CD4-positive, alpha-beta T cell (primary cell): ENCODE measurements at regions not wholly inside any gene's neighbourhood (a gene's known extent, or its start where the extent isn't known, plus 50 kb on each side); places are given as distances from the start of the nearest gene placed in this dataset.

ENCODE experiments used
- ATAC-seq: fragments of 200-7000 bp; cut with Tn5 transposase; one replicate; pipeline ENCODE4 v1.10.0; 2022; ENCODE audit warnings: mild to moderate bottlenecking; ENCODE audit not compliant: poor library complexity
- CTCF ChIA-PET: fragments of 350-600 bp; sonication (Branson Sonifier 250); formaldehyde crosslinking; loops from one replicate; lab custom pipeline; 2021; ENCODE audit warnings: antibody characterized with exemption, inconsistent platforms; lab: Charles Lee
- POLR2A ChIA-PET: fragments of 350-600 bp; sonication (Branson Sonifier 250); formaldehyde crosslinking; loops from one replicate; lab custom pipeline; 2021; ENCODE audit warnings: antibody characterized with exemption, inconsistent platforms; lab: Charles Lee
- DNase-seq, 14 experiments: peaks; one replicate each; pipeline ENCODE4 v3.0.0-alpha.2; 2013 to 2020; ENCODE audit warnings: mixed read lengths in 2 of 14
- H3K27ac ChIP-seq, 2 donors: one replicate each; pipeline versions ENCODE4 v1.5.1 to v1.7.0; 2013; ENCODE audit warnings: low read length in 2 of 2, low read depth in 1 of 2, mild to moderate bottlenecking in 1 of 2
- H3K27me3 ChIP-seq, 2 experiments: 1 replicate in 1 of 2; 2 replicates in 1 of 2; pipeline versions ENCODE4 v1.6.1 to v1.7.0; 2013; ENCODE audit warnings: low read length in 2 of 2, control low read depth in 1 of 2, mild to moderate bottlenecking in 1 of 2, moderate library complexity in 1 of 2; ENCODE audit not compliant: insufficient read depth in 2 of 2, control insufficient read depth in 1 of 2
- H3K36me3 ChIP-seq: one replicate; pipeline ENCODE4 v1.6.1; 2013; ENCODE audit warnings: low read length, control low read depth; ENCODE audit not compliant: insufficient read depth
- H3K4me1 ChIP-seq: one replicate; pipeline ENCODE4 v1.6.1; 2013; ENCODE audit warnings: low read length, control low read depth; ENCODE audit not compliant: insufficient read depth
- H3K4me3 ChIP-seq: one replicate; pipeline ENCODE4 v1.5.1; 2013; ENCODE audit warnings: mild to moderate bottlenecking, low read length, moderate library complexity
- H3K9me3 ChIP-seq, 2 experiments: 1 replicate in 1 of 2; 2 replicates in 1 of 2; pipeline versions ENCODE4 v1.6.1 to v1.7.0; 2013; ENCODE audit warnings: low read length in 2 of 2, mild to moderate bottlenecking in 2 of 2, control low read depth in 1 of 2, moderate library complexity in 1 of 2; ENCODE audit not compliant: control insufficient read depth in 1 of 2, insufficient read depth in 1 of 2
- H3K27ac Mint-ChIP-seq: one replicate; pipeline ENCODE4 v1.8.0; 2020; ENCODE audit warnings: mixed read lengths
- H3K27me3 Mint-ChIP-seq: one replicate; pipeline ENCODE4 v1.8.0; 2021; ENCODE audit warnings: mixed read lengths
- H3K36me3 Mint-ChIP-seq: one replicate; pipeline ENCODE4 v1.8.0; 2021; ENCODE audit warnings: low read depth, mixed read lengths
- H3K4me1 Mint-ChIP-seq: one replicate; pipeline ENCODE4 v1.8.0; 2021; ENCODE audit warnings: low read depth, mixed read lengths
- H3K4me3 Mint-ChIP-seq: one replicate; pipeline ENCODE4 v1.8.0; 2020; ENCODE audit warnings: mild to moderate bottlenecking, mixed read lengths
- H3K9me3 Mint-ChIP-seq: one replicate; pipeline ENCODE4 v1.8.0; 2020; ENCODE audit warnings: mixed read lengths
- CTCF ChIP-seq: fragments of 200-600 bp; IDR thresholded peaks from one replicate; pipeline ENCODE4 v1.8.0; 2022; ENCODE audit warnings: antibody characterized with exemption, mild to moderate bottlenecking
- intact Hi-C, 2 experiments: fragments of 100-400 bp; cut with DNase I in 1 of 2; cut with micrococcal nuclease in 1 of 2; formaldehyde crosslinking; loops; one replicate each; pipeline versions ENCODE4 v1.15.1 to v1.9.0; 2023 to 2025; cut with DNase I, micrococcal nuclease

GRCh38 chr2:143890798-143891197 is 629.1 kb downstream of the ZEB2 start:
- intact Hi-C loops = no loop called here
- CTCF ChIA-PET = no interaction called here

GRCh38 chr2:143889216-143889615 is 630.7 kb downstream of the ZEB2 start:
- intact Hi-C loops = no loop called here
- Histone ChIP-seq H3K27me3 (no peaks in the 10 kb centered on the region), H3K4me1 (no peaks in the 10 kb centered on the region), H3K9me3 (no peaks in the 10 kb centered on the region), H3K27ac (no peak overlapping the region), H3K36me3 (no peaks in the 10 kb centered on the region), H3K4me3 (no peak overlapping the region)
- CTCF ChIA-PET = no interaction called here
- H3K4me1 Mint-ChIP-seq = no peaks in the 10 kb centered on the region
- POLR2A ChIA-PET = no interaction called here
- no peak for DNase-seq
- H3K4me3 Mint-ChIP-seq = no peak overlapping the region
- H3K9me3 Mint-ChIP-seq = no peaks in the 10 kb centered on the region
- H3K27ac Mint-ChIP-seq = no peak overlapping the region
- no peaks in the 10 kb centered on the region for H3K36me3 Mint-ChIP-seq
- peaks cover 8% of the 10 kb centered on the region for H3K27me3 Mint-ChIP-seq
- no peak for ATAC-seq
- TF ChIP-seq CTCF = no peak

More at GRCh38 chr2:143890798-143891197, 629.1 kb downstream of the ZEB2 start:
- H3K9me3 ChIP-seq = no peaks in the 10 kb centered on the region
- no peak overlapping the region for H3K27ac ChIP-seq
- DNase-seq (no peak), ATAC-seq (no peak)
- Mint-ChIP-seq H3K27me3 (peaks cover 8% of the 10 kb centered on the region), H3K9me3 (no peaks in the 10 kb centered on the region), H3K27ac (no peak overlapping the region), H3K4me1 (no peaks in the 10 kb centered on the region), H3K36me3 (no peaks in the 10 kb centered on the region), H3K4me3 (no peak overlapping the region)
- no peaks in the 10 kb centered on the region for H3K4me1 ChIP-seq
- no peaks in the 10 kb centered on the region for H3K36me3 ChIP-seq
- H3K4me3 ChIP-seq = no peak overlapping the region
- POLR2A ChIA-PET = no interaction called here
- TF ChIP-seq CTCF = no peak
- H3K27me3 ChIP-seq = no peaks in the 10 kb centered on the region

- CTCF ChIA-PET = no interaction called here
- no peaks in the 10 kb centered on the region for H3K36me3 ChIP-seq
- TF ChIP-seq CTCF = no peak
- no peak overlapping the region for H3K4me3 Mint-ChIP-seq
- H3K4me1 ChIP-seq = no peaks in the 10 kb centered on the region
- H3K27ac ChIP-seq = no peak overlapping the region
- H3K36me3 Mint-ChIP-seq = no peaks in the 10 kb centered on the region
- no peaks in the 10 kb centered on the region for H3K27me3 ChIP-seq
- H3K4me1 Mint-ChIP-seq = no peaks in the 10 kb centered on the region
- H3K4me3 ChIP-seq = no peak overlapping the region
- DNase-seq (no peak), ATAC-seq (no peak)
- H3K27me3 Mint-ChIP-seq = peaks cover 8% of the 10 kb centered on the region
- intact Hi-C loops = no loop called here
- no peaks in the 10 kb centered on the region for H3K9me3 Mint-ChIP-seq
- H3K27ac Mint-ChIP-seq = no peak overlapping the region
- POLR2A ChIA-PET = no interaction called here
- H3K9me3 ChIP-seq = no peaks in the 10 kb centered on the region
Measured at GRCh38 chr2:143885461-143885860, 634.5 kb downstream of the ZEB2 start.
